GM12878 (cell line): ENCODE measurements at regions not wholly inside any gene's neighbourhood (a gene's known extent, or its start where the extent isn't known, plus 50 kb on each side); places are given as distances from the start of the nearest gene placed in this dataset.
A peak's percentile ranks its signal among the peaks of the same experiment; 100 is the strongest.

Experiments
- ATAC-seq: fragments of 200-7000 bp; cut with Tn5 transposase; 3 replicates; pipeline ENCODE4 v1.9.1; 2020; ENCODE audit warnings: mild to moderate bottlenecking, moderate library complexity
- BruUV-seq: library from RNA; stranded (reverse); fragments of 400-500 nt; replicated peaks from 2 replicates; lab custom pipeline; 2021; lab: Mats Ljungman, UMichigan
- CTCF ChIA-PET: fragments of 300-600 bp; sonication (Branson Sonifier 250); formaldehyde crosslinking; extraction: SDS; loops from one replicate; lab custom pipeline; 2021; ENCODE audit warnings: inconsistent platforms; lab: Yijun Ruan, JAX
- POLR2A ChIA-PET: fragments of 350-600 bp; formaldehyde crosslinking; extraction: SDS; loops from one replicate; lab custom pipeline; 2021; ENCODE audit warnings: inconsistent platforms; lab: Charles Lee
- RAD21 ChIA-PET: fragments of 300-600 bp; sonication (Branson Sonifier 250); formaldehyde crosslinking; loops from one replicate; lab custom pipeline; 2023; ENCODE audit warnings: antibody characterized with exemption; ENCODE audit not compliant: unreplicated experiment; lab: Charles Lee
- SMC1A ChIA-PET: fragments of 300-600 bp; sonication (Branson Sonifier 250); formaldehyde crosslinking; loops from one replicate; lab custom pipeline; 2023; ENCODE audit not compliant: unreplicated experiment, uncharacterized antibody; lab: Charles Lee
- DNase-seq: peaks from one replicate; pipeline ENCODE4 v3.0.0-alpha.2; 2011; ENCODE audit warnings: low read depth, low spot score
- FAIRE-seq: peaks from 3 replicates; lab custom pipeline; 2011; peaks lifted over from hg19 to GRCh38; lab: Jason Lieb, UNC
- H2AFZ ChIP-seq: 2 replicates; pipeline ENCODE4 v1.6.0; 2011; ENCODE audit warnings: low read depth, low read length, control low read depth; ENCODE audit not compliant: control insufficient read depth
- H3K27ac ChIP-seq: 2 replicates; pipeline ENCODE4 v1.5.1; 2011; ENCODE audit warnings: control low read depth; ENCODE audit not compliant: control insufficient read depth, insufficient read depth
- H3K27me3 ChIP-seq, 2 experiments: replicated peaks in 1 of 2; 2 replicates each; pipeline versions ENCODE4 v1.6.0 to v1.6.1; 2011; ENCODE audit warnings: low read length in 1 of 2; ENCODE audit not compliant: control insufficient read depth in 2 of 2, insufficient read depth in 2 of 2
- H3K36me3 ChIP-seq, 2 experiments: 2 replicates each; pipeline ENCODE4 v1.5.1; 2011; ENCODE audit warnings: low read length in 1 of 2; ENCODE audit not compliant: control insufficient read depth in 2 of 2, insufficient read depth in 2 of 2
- H3K4me1 ChIP-seq: 2 replicates; pipeline ENCODE4 v1.6.1; 2011; ENCODE audit warnings: mild to moderate bottlenecking, low read length, moderate library complexity, mixed read lengths; ENCODE audit not compliant: control insufficient read depth, insufficient read depth
- H3K4me2 ChIP-seq: 2 replicates; pipeline ENCODE4 v1.6.0; 2011; ENCODE audit warnings: control low read depth; ENCODE audit not compliant: control insufficient read depth, insufficient read depth
- H3K4me3 ChIP-seq: fragments of 200-600 bp; sonication (generic); 2 replicates; pipeline ENCODE4 v1.5.1; 2016
- H3K79me2 ChIP-seq: 2 replicates; pipeline ENCODE4 v1.6.0; 2011; ENCODE audit warnings: low read length; ENCODE audit not compliant: control insufficient read depth, insufficient read depth
- H3K9ac ChIP-seq: 2 replicates; pipeline ENCODE4 v1.8.0; 2011; ENCODE audit warnings: low read length, control low read depth, mixed read lengths; ENCODE audit not compliant: control insufficient read depth, insufficient read depth
- H3K9me3 ChIP-seq: replicated peaks from 3 replicates; pipeline ENCODE4 v1.5.1; 2011; ENCODE audit warnings: mild to moderate bottlenecking, low read length; ENCODE audit not compliant: control insufficient read depth, insufficient read depth
- H4K20me1 ChIP-seq: 2 replicates; pipeline ENCODE4 v1.6.0; 2011; ENCODE audit not compliant: control insufficient read depth, insufficient read depth
- CBX3 ChIP-seq: fragments of 200-600 bp; sonication (generic); IDR thresholded peaks from 2 replicates; pipeline ENCODE4 v1.6.1; 2016; ENCODE audit warnings: low read depth, borderline replicate concordance
- CUX1 ChIP-seq: IDR thresholded peaks from 2 replicates; pipeline ENCODE4 v1.6.1; 2012; ENCODE audit warnings: improper control_type of control experiment, low read depth, low read length; ENCODE audit not compliant: insufficient replicate concordance
- EZH2 ChIP-seq: IDR thresholded peaks from 2 replicates; pipeline ENCODE4 v1.6.1; 2012; ENCODE audit warnings: low read depth, mild to moderate bottlenecking, control low read depth, inconsistent platforms, low read length, borderline replicate concordance; ENCODE audit not compliant: control insufficient read depth
- HDAC2 ChIP-seq: fragments of 200-600 bp; sonication (generic); IDR thresholded peaks from 2 replicates; pipeline ENCODE4 v1.6.1; 2017
- HDGF ChIP-seq: fragments of 450-650 bp; IDR thresholded peaks from 2 replicates; pipeline ENCODE4 v1.6.1; 2016; ENCODE audit warnings: antibody characterized with exemption
- PAX5 ChIP-seq: IDR thresholded peaks from 2 replicates; pipeline ENCODE4 v1.6.1; 2011; ENCODE audit warnings: low read depth, low read length, borderline replicate concordance
- SREBF1 ChIP-seq: IDR thresholded peaks from 2 replicates; pipeline ENCODE4 v1.6.1; 2012; ENCODE audit warnings: mild to moderate bottlenecking, low read length
- ZNF274 ChIP-seq: IDR thresholded peaks from one replicate; pipeline ENCODE4 v1.8.0; 2011; ENCODE audit not compliant: insufficient read length, insufficient read depth
- ZNF592 ChIP-seq: fragments of 450-650 bp; IDR thresholded peaks from 2 replicates; pipeline ENCODE4 v1.6.1; 2017; ENCODE audit warnings: mild to moderate bottlenecking, moderate library complexity
- WGBS: methylation state at CpG from one replicate; pipeline ENCODE4 v1.1.6; 2016; ENCODE audit warnings: low lambda C conversion rate; ENCODE audit not compliant: insufficient replicate concordance, insufficient coverage; ENCODE audit errors: missing lambda C conversion rate; 5-methylcytosine and 5-hydroxymethylcytosine counted together
- in situ Hi-C: fragments of 300-500 bp; cut with MboI; formaldehyde crosslinking; loops from 9 replicates; pipeline ENCODE4 v1.14.3; 2018; ENCODE audit warnings: mixed read lengths
- intact Hi-C: fragments of 100-400 bp; cut with micrococcal nuclease; formaldehyde crosslinking; loops from one replicate; pipeline ENCODE4 v1.14.2; 2022; ENCODE audit not compliant: unreplicated experiment
- TF ChIP-seq, protein P1 (sequence below), 3 experiments: IDR thresholded peaks in 2 of 3; conservative IDR thresholded peaks in 1 of 3; 2 replicates each; pipeline ENCODE4 v1.5.1; 2011; ENCODE audit warnings: low read depth in 3 of 3, low read length in 3 of 3, mild to moderate bottlenecking in 3 of 3, control low read depth in 2 of 3, moderate library complexity in 2 of 3, inconsistent platforms in 1 of 3, mixed read lengths in 1 of 3; ENCODE audit not compliant: control insufficient read depth in 2 of 3, insufficient read depth in 1 of 3; ENCODE audit errors: extremely low read depth in 1 of 3

DNA sequence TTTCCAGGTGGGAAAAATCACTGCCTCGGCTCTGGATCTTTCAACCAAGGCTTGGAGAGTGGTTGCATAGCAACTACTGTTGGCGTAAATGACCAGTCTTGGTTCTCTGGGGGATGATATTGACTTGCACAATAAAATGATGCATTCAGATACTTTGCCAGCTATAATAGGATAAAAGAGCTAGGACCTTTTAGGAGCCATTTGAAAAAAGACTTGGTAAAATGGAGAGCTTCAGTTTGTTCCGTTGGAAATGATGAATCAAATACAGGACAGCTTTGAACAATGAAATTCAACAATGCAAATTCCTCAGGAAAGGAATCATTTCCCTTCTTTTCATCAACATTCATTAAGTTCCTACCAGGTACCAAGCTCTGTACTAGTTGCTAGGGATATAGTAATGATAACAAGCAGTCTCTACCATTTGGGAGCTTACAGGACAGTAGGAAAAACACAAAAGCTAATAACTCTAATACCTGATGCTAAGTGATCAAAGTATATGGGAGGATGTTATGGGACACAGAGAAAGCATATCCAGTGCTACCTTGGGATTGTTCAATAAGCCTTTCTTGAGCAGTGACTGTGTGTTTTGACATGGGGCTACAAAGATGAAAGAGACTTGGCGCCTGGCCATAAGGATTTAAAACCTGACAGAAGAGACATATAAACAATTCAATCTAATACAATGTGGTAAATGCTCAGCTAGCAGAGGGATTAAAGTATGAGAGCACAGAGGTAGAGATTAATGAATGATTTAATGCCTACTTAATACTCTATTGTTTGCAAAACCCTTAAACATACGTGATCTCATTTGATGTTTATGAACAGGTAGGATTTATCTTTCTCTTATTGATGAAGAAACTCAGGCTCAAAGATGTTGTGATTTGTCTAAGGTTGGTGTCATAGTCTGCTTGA is 110.7 kb downstream of the QPCT start:
- H4K20me1 ChIP-seq = no peaks in the 10 kb centered on the region
- WGBS = 77% methylated on average over 5 of the region's 5 CpGs
- no peak overlapping the region for H3K27ac ChIP-seq
- no peaks in the 10 kb centered on the region for H3K27me3 ChIP-seq
- no peak for ATAC-seq
- H3K79me2 ChIP-seq = no peaks in the 10 kb centered on the region
- no peaks in the 10 kb centered on the region for H3K9me3 ChIP-seq
- RAD21 ChIA-PET = no interaction called here
- FAIRE-seq = peak; percentile 23
- SMC1A ChIA-PET = interaction anchor here (0.9 to 1.0 kb wide), 2 partner anchors 11 to 60 kb away, joined by 3 read pairs; no protein-coding TSS in a partner anchor
- CTCF ChIA-PET = interaction anchor here (1.5 kb wide), 1 partner anchor 378 kb away, joined by 3 read pairs; no protein-coding TSS in a partner anchor
- no peak overlapping the region for H3K9ac ChIP-seq
- no peak overlapping the region; the same call in 1 of the 2 replicates for H3K4me3 ChIP-seq
- H2AFZ ChIP-seq = no peak overlapping the region
- POLR2A ChIA-PET = interaction anchor here (0.5 to 0.6 kb wide), 2 partner anchors 25 to 59 kb away, joined by 3 to 6 read pairs; no protein-coding TSS in a partner anchor
- no peak for DNase-seq
- no peaks in the 10 kb centered on the region for H3K4me1 ChIP-seq
- in situ Hi-C loops = no loop called here
- intact Hi-C loops = no loop called here
- H3K36me3 ChIP-seq = no peaks in the 10 kb centered on the region
- BruUV-seq = no TSS peak
- H3K4me2 ChIP-seq = no peak overlapping the region
- TF ChIP-seq CBX3 = no peak
- no peak for TF ChIP-seq ZNF592
- TF ChIP-seq EZH2 = no peak
- TF ChIP-seq, protein P1, sequence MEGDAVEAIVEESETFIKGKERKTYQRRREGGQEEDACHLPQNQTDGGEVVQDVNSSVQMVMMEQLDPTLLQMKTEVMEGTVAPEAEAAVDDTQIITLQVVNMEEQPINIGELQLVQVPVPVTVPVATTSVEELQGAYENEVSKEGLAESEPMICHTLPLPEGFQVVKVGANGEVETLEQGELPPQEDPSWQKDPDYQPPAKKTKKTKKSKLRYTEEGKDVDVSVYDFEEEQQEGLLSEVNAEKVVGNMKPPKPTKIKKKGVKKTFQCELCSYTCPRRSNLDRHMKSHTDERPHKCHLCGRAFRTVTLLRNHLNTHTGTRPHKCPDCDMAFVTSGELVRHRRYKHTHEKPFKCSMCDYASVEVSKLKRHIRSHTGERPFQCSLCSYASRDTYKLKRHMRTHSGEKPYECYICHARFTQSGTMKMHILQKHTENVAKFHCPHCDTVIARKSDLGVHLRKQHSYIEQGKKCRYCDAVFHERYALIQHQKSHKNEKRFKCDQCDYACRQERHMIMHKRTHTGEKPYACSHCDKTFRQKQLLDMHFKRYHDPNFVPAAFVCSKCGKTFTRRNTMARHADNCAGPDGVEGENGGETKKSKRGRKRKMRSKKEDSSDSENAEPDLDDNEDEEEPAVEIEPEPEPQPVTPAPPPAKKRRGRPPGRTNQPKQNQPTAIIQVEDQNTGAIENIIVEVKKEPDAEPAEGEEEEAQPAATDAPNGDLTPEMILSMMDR (IDR thresholded peaks at IDR 0.05 in 2 of 3, conservative IDR thresholded peaks at IDR 0.05 in 1 of 3; ENCODE audit: control insufficient read depth in 2 of 3, extremely low read depth in 1 of 3, insufficient read depth in 1 of 3, low read depth in 3 of 3, low read length in 3 of 3) = no peak
- TF ChIP-seq HDGF = no peak
- no peak for TF ChIP-seq ZNF274
- no peak for TF ChIP-seq CUX1
- TF ChIP-seq SREBF1 = no peak
- TF ChIP-seq HDAC2 = no peak
- TF ChIP-seq PAX5 = no peak
